Mesothelial cell of epicardium (in vitro differentiated cells): ENCODE measurements at regions not wholly inside any gene's neighbourhood (a gene's known extent, or its start where the extent isn't known, plus 50 kb on each side); places are given as distances from the start of the nearest gene placed in this dataset.

Experiments used
- DNase-seq, 2 experiments: peaks; one replicate each; pipeline ENCODE4 v3.0.0; 2021; ENCODE audit warnings: low spot score in 2 of 2; ENCODE audit not compliant: unreplicated experiment in 2 of 2
- H3K27ac Mint-ChIP-seq: 2 replicates; pipeline ENCODE4 v1.8.0; 2021; ENCODE audit warnings: mixed read lengths
- H3K27me3 Mint-ChIP-seq: 2 replicates; pipeline ENCODE4 v1.8.0; 2021; ENCODE audit warnings: low read depth, mixed read lengths
- H3K36me3 Mint-ChIP-seq: 2 replicates; pipeline ENCODE4 v1.8.0; 2021; ENCODE audit warnings: mixed read lengths
- H3K4me1 Mint-ChIP-seq: 2 replicates; pipeline ENCODE4 v1.8.0; 2021; ENCODE audit warnings: mixed read lengths
- H3K4me3 Mint-ChIP-seq: 2 replicates; pipeline ENCODE4 v1.8.0; 2021; ENCODE audit warnings: mild to moderate bottlenecking, moderate library complexity, mixed read lengths
- H3K9me3 Mint-ChIP-seq: 2 replicates; pipeline ENCODE4 v1.8.0; 2021; ENCODE audit warnings: mixed read lengths
- CTCF ChIP-seq: fragments of 200-600 bp; sonication (generic); IDR thresholded peaks from one replicate; pipeline ENCODE4 v1.5.0; 2021; ENCODE audit warnings: antibody characterized with exemption; ENCODE audit not compliant: unreplicated experiment

- Mint-ChIP-seq H3K36me3 (peaks cover 56% of the 10 kb centered on the region), H3K9me3 (peaks cover 96% of the 10 kb centered on the region), H3K27me3 (no peaks in the 10 kb centered on the region), H3K4me3 (no peak overlapping the region), H3K27ac (no peak overlapping the region), H3K4me1 (no peaks in the 10 kb centered on the region)
- no peak for TF ChIP-seq CTCF
- DNase-seq: no peak
Measured at GRCh38 chr19:27767234-27767633, 1445.7 kb downstream of the UQCRFS1 start.

GRCh38 chr19:27765912-27766725, 1446.8 kb downstream of the UQCRFS1 start:
- no peaks in the 10 kb centered on the region for H3K4me1 Mint-ChIP-seq
- H3K27me3 Mint-ChIP-seq: no peaks in the 10 kb centered on the region
- no peak for TF ChIP-seq CTCF
- H3K4me3 Mint-ChIP-seq: no peak overlapping the region
- DNase-seq: no peak
- no peak overlapping the region for H3K27ac Mint-ChIP-seq
- peaks cover 96% of the 10 kb centered on the region for H3K9me3 Mint-ChIP-seq
- H3K36me3 Mint-ChIP-seq: peaks cover 55% of the 10 kb centered on the region

GRCh38 chr19:27765397-27765796, 1447.6 kb downstream of the UQCRFS1 start:
- Mint-ChIP-seq H3K27me3 (no peaks in the 10 kb centered on the region), H3K9me3 (peaks cover 97% of the 10 kb centered on the region), H3K27ac (no peak overlapping the region), H3K4me1 (no peaks in the 10 kb centered on the region), H3K36me3 (peaks cover 56% of the 10 kb centered on the region), H3K4me3 (no peak overlapping the region)
- no peak for DNase-seq
- no peak for TF ChIP-seq CTCF

GRCh38 chr19:27764186-27764804, 1448.7 kb downstream of the UQCRFS1 start:
- DNase-seq: no peak
- H3K9me3 Mint-ChIP-seq: peaks cover 96% of the 10 kb centered on the region
- TF ChIP-seq CTCF: no peak
- H3K27ac Mint-ChIP-seq: no peak overlapping the region
- H3K4me1 Mint-ChIP-seq: no peaks in the 10 kb centered on the region
- H3K36me3 Mint-ChIP-seq: peaks cover 57% of the 10 kb centered on the region
- H3K27me3 Mint-ChIP-seq: no peaks in the 10 kb centered on the region
- no peak overlapping the region for H3K4me3 Mint-ChIP-seq

- H3K4me3 Mint-ChIP-seq: no peak overlapping the region
- no peaks in the 10 kb centered on the region for H3K27me3 Mint-ChIP-seq
- no peak overlapping the region for H3K27ac Mint-ChIP-seq
- H3K9me3 Mint-ChIP-seq: peaks cover 96% of the 10 kb centered on the region
- no peak for TF ChIP-seq CTCF
- H3K36me3 Mint-ChIP-seq: peaks cover 67% of the 10 kb centered on the region
- no peaks in the 10 kb centered on the region for H3K4me1 Mint-ChIP-seq
- DNase-seq: no peak
Measured at GRCh38 chr19:27762933-27763332, 1450.0 kb downstream of the UQCRFS1 start.
